HG02884 (cell line): ENCODE measurements at regions not wholly inside any gene's neighbourhood (a gene's known extent, or its start where the extent isn't known, plus 50 kb on each side); places are given as distances from the start of the nearest gene placed in this dataset.

Source experiments
- ATAC-seq: cut with Tn5 transposase; IDR thresholded peaks from one replicate; pipeline ENCODE4 v1.9.1; 2021; ENCODE audit warnings: mild to moderate bottlenecking, moderate library complexity; ENCODE audit not compliant: unreplicated experiment

- no peak for ATAC-seq
Measured at GRCh38 chr14:85438481-85438942, 91.4 kb upstream of the FLRT2 start.

DNA sequence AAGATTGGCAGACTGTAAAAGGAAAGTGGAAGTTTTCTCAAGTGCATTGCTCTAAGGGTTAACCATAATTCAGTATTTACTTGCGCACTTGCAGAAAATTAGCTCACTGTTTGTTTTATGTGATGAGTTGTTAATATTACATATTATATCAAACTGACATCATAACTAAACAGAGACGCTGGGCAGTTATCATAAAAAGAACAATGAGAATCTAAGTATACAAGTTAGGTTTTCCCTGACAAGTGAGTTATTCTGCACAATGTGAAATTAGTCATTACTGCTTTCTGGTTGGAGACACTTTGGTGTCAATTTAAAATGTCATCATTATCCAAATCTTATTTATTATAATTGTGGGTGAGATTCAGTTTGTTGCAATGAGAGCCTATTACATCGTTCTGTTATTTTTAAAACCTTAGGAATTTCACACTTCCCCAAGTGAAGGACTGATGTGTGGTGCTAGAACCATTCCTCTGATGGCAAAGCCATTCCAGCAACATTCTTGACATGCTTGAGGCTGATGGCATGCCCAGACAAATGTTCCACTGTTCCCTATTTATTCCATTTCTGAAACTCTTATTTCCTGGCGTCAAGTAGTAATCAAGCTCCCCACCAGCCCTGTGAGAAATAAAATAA lies 90.1 kb upstream of the FLRT2 start:
- ATAC-seq = no peak

- no peak for ATAC-seq
Measured at GRCh38 chr14:85441909-85442643, 87.9 kb upstream of the FLRT2 start.

DNA sequence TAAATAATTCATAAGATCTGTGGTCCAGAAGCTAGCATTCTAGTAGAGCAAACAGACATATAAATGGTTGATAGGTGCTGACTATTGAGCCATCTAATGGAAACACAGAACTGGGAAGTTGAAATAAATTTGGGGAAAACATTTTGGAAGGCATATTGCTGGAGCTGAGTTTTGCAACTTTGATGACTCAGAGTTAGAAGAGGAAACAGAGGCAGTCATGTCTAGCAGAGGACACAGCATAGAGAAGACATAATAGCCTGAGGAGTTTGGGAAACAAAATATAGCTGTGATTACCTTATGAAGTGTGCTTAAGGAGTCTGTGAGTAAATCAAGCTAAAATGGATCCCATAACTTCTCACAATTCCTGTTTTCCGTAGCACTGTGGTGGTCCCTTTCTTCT lies 86.9 kb upstream of the FLRT2 start:
- ATAC-seq = no peak

- no peak for ATAC-seq
Measured at GRCh38 chr14:85444635-85445034, 85.3 kb upstream of the FLRT2 start.

GRCh38 chr14:85445151-85445795 lies 84.7 kb upstream of the FLRT2 start:
- ATAC-seq = no peak

DNA sequence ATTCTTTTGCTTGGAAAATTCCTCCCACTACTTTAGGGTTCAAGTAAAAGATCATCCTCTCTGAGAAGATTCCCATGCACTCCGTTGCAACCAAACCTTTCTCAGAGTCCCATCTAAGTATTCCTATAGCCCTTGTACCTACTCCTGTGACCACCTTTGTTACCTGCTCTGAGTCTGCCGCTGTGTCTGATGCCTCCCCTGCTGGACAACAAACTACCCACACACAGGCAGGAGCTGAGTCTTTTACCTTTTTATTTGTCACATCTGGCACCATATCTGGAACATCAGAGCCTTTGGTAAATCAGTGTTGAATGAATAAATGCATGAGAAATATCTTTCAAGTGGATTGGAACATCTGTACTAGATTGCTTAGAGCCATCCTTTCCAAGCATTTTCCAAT lies 82.1 kb upstream of the FLRT2 start:
- no peak for ATAC-seq

GRCh38 chr14:85451421-85451820 lies 78.5 kb upstream of the FLRT2 start:
- no peak for ATAC-seq

- ATAC-seq = no peak
Measured at GRCh38 chr14:85453401-85454225, 76.3 kb upstream of the FLRT2 start.

- no peak for ATAC-seq
Measured at GRCh38 chr14:85454226-85454813, 75.6 kb upstream of the FLRT2 start.

- no peak for ATAC-seq
Measured at GRCh38 chr14:85459361-85460000, 70.5 kb upstream of the FLRT2 start.

GRCh38 chr14:85461432-85462133 lies 68.4 kb upstream of the FLRT2 start:
- ATAC-seq = no peak

DNA sequence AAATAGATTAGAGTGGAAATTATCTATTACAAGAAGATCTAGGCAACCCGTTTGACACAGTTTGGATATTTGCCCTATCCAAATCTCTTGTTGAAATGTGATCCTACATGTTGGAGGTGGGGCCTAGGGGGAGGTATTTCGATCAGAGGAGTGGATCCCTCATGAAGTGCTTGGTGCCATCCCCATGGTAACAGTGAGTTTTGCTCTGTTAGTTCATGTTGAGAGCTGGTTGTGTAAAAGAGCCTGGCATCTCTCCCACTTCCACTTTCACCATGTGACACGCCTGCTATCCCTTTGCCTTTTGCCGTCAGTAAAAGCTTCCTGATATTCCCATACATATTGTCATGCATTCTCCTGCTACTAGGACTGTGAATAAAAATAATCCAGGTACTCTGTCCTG lies 66.4 kb upstream of the FLRT2 start:
- no peak for ATAC-seq

GRCh38 chr14:85464135-85464895 lies 65.6 kb upstream of the FLRT2 start:
- ATAC-seq = no peak

DNA sequence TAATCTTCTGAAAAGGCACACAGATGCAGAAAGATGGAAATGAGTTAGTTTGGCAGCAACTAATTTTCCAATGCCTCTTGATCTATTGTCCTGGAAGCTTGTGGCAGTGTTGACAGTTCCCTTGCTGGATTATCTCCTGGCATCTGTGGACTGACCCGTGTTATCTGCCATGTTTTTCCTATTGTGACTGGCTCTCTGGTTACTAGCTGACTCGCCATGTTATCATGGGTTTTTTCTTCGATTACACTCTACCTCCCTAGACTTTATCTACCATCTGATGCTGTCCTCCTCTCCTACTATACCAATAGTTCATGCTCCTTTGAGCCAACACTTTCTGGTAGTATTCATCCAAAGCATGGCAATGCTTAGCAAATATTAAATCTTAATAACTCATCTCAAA lies 63.3 kb upstream of the FLRT2 start:
- ATAC-seq = no peak

GRCh38 chr14:85468816-85469215 lies 61.1 kb upstream of the FLRT2 start:
- ATAC-seq = no peak

- ATAC-seq = no peak
Measured at GRCh38 chr14:85471156-85471555, 58.8 kb upstream of the FLRT2 start.

GRCh38 chr14:85471744-85472143 lies 58.2 kb upstream of the FLRT2 start:
- ATAC-seq = no peak

GRCh38 chr14:85474431-85474830 lies 55.5 kb upstream of the FLRT2 start:
- ATAC-seq = no peak
